Thyroid gland (tissue), 4 donors: ENCODE measurements at regions not wholly inside any gene's neighbourhood (a gene's known extent, or its start where the extent isn't known, plus 50 kb on each side); places are given as distances from the start of the nearest gene placed in this dataset.

Experiments
- DNase-seq, 2 donors: peaks; one replicate each; pipeline ENCODE4 v3.0.0-alpha.2; 2019
- H3K27ac ChIP-seq, 3 donors: fragments of 200-600 bp; sonication (generic); 1 replicate in 2 of 3; 2 replicates in 1 of 3; pipeline ENCODE4 v1.5.1; 2016 to 2019; ENCODE audit warnings: mild to moderate bottlenecking in 1 of 3, moderate library complexity in 1 of 3
- H3K27me3 ChIP-seq: fragments of 200-600 bp; sonication (generic); one replicate; pipeline ENCODE4 v1.5.1; 2019
- H3K36me3 ChIP-seq, 2 donors: fragments of 200-600 bp; sonication (generic); one replicate each; pipeline ENCODE4 v1.5.1; 2016 to 2019
- H3K4me1 ChIP-seq, 2 donors: fragments of 200-600 bp; sonication (generic); one replicate each; pipeline ENCODE4 v1.5.1; 2017 to 2019
- H3K4me3 ChIP-seq, 3 donors: fragments of 200-600 bp; sonication (generic); replicated peaks in 1 of 3; 1 replicate in 2 of 3; 2 replicates in 1 of 3; pipeline ENCODE4 v1.5.1; 2016; ENCODE audit warnings: mild to moderate bottlenecking in 1 of 3
- H3K9me3 ChIP-seq: fragments of 200-600 bp; sonication (generic); one replicate; pipeline ENCODE4 v1.5.1; 2017
- CTCF ChIP-seq, 6 experiments: fragments of 200-600 bp in 3 of 6; fragments of 450-650 bp in 3 of 6; sonication (generic) in 3 of 6; IDR thresholded peaks; one replicate each; pipeline ENCODE4 v1.5.1; 2016 to 2019; ENCODE audit warnings: antibody characterized with exemption in 6 of 6, mild to moderate bottlenecking in 2 of 6, inconsistent platforms in 1 of 6, moderate library complexity in 1 of 6
- POLR2A ChIP-seq, 2 donors: fragments of 450-650 bp; IDR thresholded peaks; one replicate each; pipeline ENCODE4 v1.6.1; 2017; ENCODE audit warnings: antibody characterized with exemption in 2 of 2, mild to moderate bottlenecking in 2 of 2, moderate library complexity in 1 of 2
- whole genome bisulfite sequencing, 2 donors: methylation state at CpG; one replicate each; pipeline ENCODE4 v1.1.5; 2017; 5-methylcytosine and 5-hydroxymethylcytosine counted together
- intact Hi-C: fragments of 100-400 bp; cut with DNase I; formaldehyde crosslinking; loops from one replicate; pipeline ENCODE4 v1.15.1; 2023

GRCh38 chr22:49042066-49042465, 785.6 kb downstream of the BRD1 start:
- Histone ChIP-seq H3K9me3 (no peaks in the 10 kb centered on the region), H3K27ac (no peak overlapping the region), H3K27me3 (no peaks in the 10 kb centered on the region), H3K36me3 (no peaks in the 10 kb centered on the region), H3K4me1 (no peaks in the 10 kb centered on the region), H3K4me3 (no peak overlapping the region)
- no peak for DNase-seq
- WGBS, 2 donors: 74 to 79% methylated on average over 6 of the region's 6 CpGs
- TF ChIP-seq POLR2A (IDR thresholded peaks at IDR 0.05) (no peak), CTCF (IDR thresholded peaks at IDR 0.05) (no peak)
- intact Hi-C loops: no loop called here

GRCh38 chr22:49040754-49041467, 786.8 kb downstream of the BRD1 start:
- Histone ChIP-seq H3K4me3 (no peak overlapping the region), H3K4me1 (no peaks in the 10 kb centered on the region), H3K27ac (no peak overlapping the region), H3K27me3 (no peaks in the 10 kb centered on the region), H3K9me3 (no peaks in the 10 kb centered on the region), H3K36me3 (no peaks in the 10 kb centered on the region)
- TF ChIP-seq POLR2A (IDR thresholded peaks at IDR 0.05) (no peak), CTCF (IDR thresholded peaks at IDR 0.05) (no peak)
- DNase-seq: no peak
- 81 to 90% methylated on average over 19 to 20 of the region's 20 CpGs for WGBS, 2 donors
- intact Hi-C loops: no loop called here

GRCh38 chr22:49040111-49040510, 787.6 kb downstream of the BRD1 start:
- TF ChIP-seq CTCF (IDR thresholded peaks at IDR 0.05) (no peak), POLR2A (IDR thresholded peaks at IDR 0.05) (no peak)
- DNase-seq: no peak
- no peaks in the 10 kb centered on the region for H3K36me3 ChIP-seq
- intact Hi-C loops: no loop called here
- 61 to 65% methylated on average over 8 of the region's 8 CpGs for WGBS, 2 donors
- no peak overlapping the region for H3K27ac ChIP-seq
- H3K4me1 ChIP-seq: no peaks in the 10 kb centered on the region
- H3K27me3 ChIP-seq: no peaks in the 10 kb centered on the region
- no peak overlapping the region for H3K4me3 ChIP-seq
- no peaks in the 10 kb centered on the region for H3K9me3 ChIP-seq

GRCh38 chr22:49039625-49040024, 788.0 kb downstream of the BRD1 start:
- no peaks in the 10 kb centered on the region for H3K4me1 ChIP-seq
- 70 to 83% methylated on average over 7 of the region's 7 CpGs for WGBS, 2 donors
- no peak for TF ChIP-seq POLR2A (IDR thresholded peaks at IDR 0.05)
- TF ChIP-seq CTCF (IDR thresholded peaks at IDR 0.05): no peak
- intact Hi-C loops: no loop called here
- DNase-seq: no peak
- H3K36me3 ChIP-seq: no peaks in the 10 kb centered on the region
- H3K4me3 ChIP-seq: no peak overlapping the region
- H3K27ac ChIP-seq: no peak overlapping the region
- no peaks in the 10 kb centered on the region for H3K9me3 ChIP-seq
- no peaks in the 10 kb centered on the region for H3K27me3 ChIP-seq

- no peaks in the 10 kb centered on the region for H3K27me3 ChIP-seq
- 89 to 90% methylated on average over 14 of the region's 14 CpGs for WGBS, 2 donors
- H3K36me3 ChIP-seq: no peaks in the 10 kb centered on the region
- no peak overlapping the region for H3K27ac ChIP-seq
- intact Hi-C loops: no loop called here
- no peaks in the 10 kb centered on the region for H3K4me1 ChIP-seq
- TF ChIP-seq CTCF (IDR thresholded peaks at IDR 0.05): no peak
- TF ChIP-seq POLR2A (IDR thresholded peaks at IDR 0.05): no peak
- H3K4me3 ChIP-seq: no peak overlapping the region
- no peaks in the 10 kb centered on the region for H3K9me3 ChIP-seq
- DNase-seq: no peak
Observed at GRCh38 chr22:49037701-49038245, 789.9 kb downstream of the BRD1 start.
